Gastrocnemius medialis (tissue), 4 donors: ENCODE measurements at regions not wholly inside any gene's neighbourhood (a gene's known extent, or its start where the extent isn't known, plus 50 kb on each side); places are given as distances from the start of the nearest gene placed in this dataset.

Source experiments
- ATAC-seq, 2 donors: fragments of 150-250 bp; one replicate each; pipeline ENCODE4 v1.9.1; 2016
- DNase-seq, 2 donors: peaks; one replicate each; pipeline ENCODE4 v3.0.0-alpha.2; 2019
- H3K27ac ChIP-seq, 4 donors: fragments of 200-600 bp; sonication (generic); 1 replicate in 1 of 4; 2 replicates in 3 of 4; pipeline ENCODE4 v1.5.1; 2016 to 2018; ENCODE audit warnings: mild to moderate bottlenecking in 2 of 4, moderate library complexity in 1 of 4
- H3K27me3 ChIP-seq, 3 donors: fragments of 200-600 bp; sonication (generic) in 2 of 3; 1 replicate in 1 of 3; 2 replicates in 2 of 3; pipeline versions ENCODE4 v1.5.1 to v1.6.0; 2016 to 2019; ENCODE audit warnings: mild to moderate bottlenecking in 1 of 3, moderate library complexity in 1 of 3
- H3K36me3 ChIP-seq, 2 donors: fragments of 200-600 bp; sonication (generic) in 1 of 2; one replicate each; pipeline ENCODE4 v1.5.1; 2017 to 2018
- H3K4me1 ChIP-seq, 2 donors: fragments of 200-600 bp; sonication (generic) in 1 of 2; one replicate each; pipeline ENCODE4 v1.5.1; 2016 to 2017; ENCODE audit warnings: mild to moderate bottlenecking in 2 of 2
- H3K4me3 ChIP-seq, 4 donors: fragments of 200-600 bp; sonication (generic) in 3 of 4; 1 replicate in 1 of 4; 2 replicates in 3 of 4; pipeline ENCODE4 v1.5.1; 2016 to 2019; ENCODE audit warnings: mild to moderate bottlenecking in 2 of 4
- H3K9me3 ChIP-seq, 3 donors: fragments of 200-600 bp; sonication (generic) in 2 of 3; 1 replicate in 1 of 3; 2 replicates in 2 of 3; pipeline ENCODE4 v1.5.1; 2016 to 2019
- POLR2A ChIP-seq, 2 donors: fragments of 450-650 bp; IDR thresholded peaks; one replicate each; pipeline ENCODE4 v1.6.1; 2017; ENCODE audit warnings: antibody characterized with exemption in 2 of 2, mild to moderate bottlenecking in 2 of 2, moderate library complexity in 2 of 2
- in situ Hi-C, 4 donors: fragments of 200-750 bp; cut with MboI; loops; one replicate each; pipeline versions ENCODE4 v1.15.0 to v1.8.0; 2017; ENCODE audit warnings: low sequenced_read_pairs in 4 of 4
- intact Hi-C: fragments of 100-400 bp; cut with DNase I; formaldehyde crosslinking; loops from one replicate; pipeline ENCODE4 v1.15.1; 2023; ENCODE audit warnings: low total_unique reads
- TF ChIP-seq, protein P1 (sequence below), 5 experiments: fragments of 450-650 bp in 3 of 5; fragments of 200-600 bp in 2 of 5; sonication (generic) in 2 of 5; IDR thresholded peaks in 4 of 5; conservative IDR thresholded peaks in 1 of 5; 1 replicate in 4 of 5; 2 replicates in 1 of 5; pipeline ENCODE4 v1.5.1; 2016 to 2019; ENCODE audit warnings: antibody characterized with exemption in 5 of 5, mild to moderate bottlenecking in 3 of 5, moderate library complexity in 3 of 5

DNA sequence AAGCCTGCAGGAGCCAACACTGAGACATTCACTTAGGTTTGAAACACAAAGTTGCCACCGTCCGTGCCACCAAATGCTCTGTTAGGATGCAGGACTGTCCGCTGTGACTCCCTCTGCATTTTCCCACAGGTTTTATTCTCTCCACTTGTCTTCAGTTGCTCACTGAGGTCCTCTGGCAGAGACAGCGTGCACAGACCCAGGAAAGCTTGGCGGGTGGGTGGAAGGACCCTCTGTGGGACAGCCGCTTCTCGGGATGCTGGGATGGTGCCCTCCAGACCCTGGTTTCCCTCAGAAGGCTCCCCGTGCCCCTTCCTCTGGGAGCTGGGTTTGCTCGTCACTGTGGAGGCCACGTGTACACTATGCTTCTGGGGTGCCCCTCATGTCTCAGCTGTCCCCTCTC, 733.6 kb downstream of the GALR1 start:
- Histone ChIP-seq H3K4me3 (no peak overlapping the region), H3K36me3 (no peaks in the 10 kb centered on the region), H3K27ac (no peak overlapping the region), H3K4me1 (no peaks in the 10 kb centered on the region), H3K27me3 (no peaks in the 10 kb centered on the region), H3K9me3 (no peaks in the 10 kb centered on the region)
- no peak for ATAC-seq
- DNase-seq: no peak
- TF ChIP-seq, protein P1, sequence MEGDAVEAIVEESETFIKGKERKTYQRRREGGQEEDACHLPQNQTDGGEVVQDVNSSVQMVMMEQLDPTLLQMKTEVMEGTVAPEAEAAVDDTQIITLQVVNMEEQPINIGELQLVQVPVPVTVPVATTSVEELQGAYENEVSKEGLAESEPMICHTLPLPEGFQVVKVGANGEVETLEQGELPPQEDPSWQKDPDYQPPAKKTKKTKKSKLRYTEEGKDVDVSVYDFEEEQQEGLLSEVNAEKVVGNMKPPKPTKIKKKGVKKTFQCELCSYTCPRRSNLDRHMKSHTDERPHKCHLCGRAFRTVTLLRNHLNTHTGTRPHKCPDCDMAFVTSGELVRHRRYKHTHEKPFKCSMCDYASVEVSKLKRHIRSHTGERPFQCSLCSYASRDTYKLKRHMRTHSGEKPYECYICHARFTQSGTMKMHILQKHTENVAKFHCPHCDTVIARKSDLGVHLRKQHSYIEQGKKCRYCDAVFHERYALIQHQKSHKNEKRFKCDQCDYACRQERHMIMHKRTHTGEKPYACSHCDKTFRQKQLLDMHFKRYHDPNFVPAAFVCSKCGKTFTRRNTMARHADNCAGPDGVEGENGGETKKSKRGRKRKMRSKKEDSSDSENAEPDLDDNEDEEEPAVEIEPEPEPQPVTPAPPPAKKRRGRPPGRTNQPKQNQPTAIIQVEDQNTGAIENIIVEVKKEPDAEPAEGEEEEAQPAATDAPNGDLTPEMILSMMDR (IDR thresholded peaks at IDR 0.05 in 4 of 5, conservative IDR thresholded peaks at IDR 0.05 in 1 of 5): no peak
- TF ChIP-seq POLR2A (IDR thresholded peaks at IDR 0.05): no peak
- intact Hi-C loops: no loop called here
- in situ Hi-C loops: loop anchor here in 1 of 4 donors (25.0 kb wide), 1 partner anchor 104 kb away; no protein-coding TSS in a partner anchor

DNA sequence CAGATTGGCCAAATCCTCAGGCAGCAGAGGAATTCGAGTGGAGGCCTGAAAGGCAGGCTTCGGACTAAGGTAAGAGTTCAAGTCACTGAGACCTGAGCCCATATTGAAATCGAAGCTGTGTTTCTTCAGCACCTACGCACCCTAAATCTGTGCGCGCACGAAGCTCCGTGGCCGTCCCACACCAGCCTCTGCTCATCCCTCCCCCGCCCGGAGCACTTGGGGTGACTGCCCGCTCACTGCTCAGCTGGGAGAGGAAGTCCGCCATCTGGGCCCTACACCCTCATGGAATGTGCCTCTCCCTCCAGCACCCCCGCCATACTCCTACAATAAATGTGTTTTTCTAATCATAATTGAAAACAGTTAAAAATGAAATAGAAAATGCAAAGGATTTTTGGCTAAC, 734.5 kb downstream of the GALR1 start:
- TF ChIP-seq, protein P1 (IDR thresholded peaks at IDR 0.05 in 4 of 5, conservative IDR thresholded peaks at IDR 0.05 in 1 of 5): no peak
- TF ChIP-seq POLR2A (IDR thresholded peaks at IDR 0.05): no peak
- H3K9me3 ChIP-seq: no peaks in the 10 kb centered on the region
- no peaks in the 10 kb centered on the region for H3K27me3 ChIP-seq
- H3K27ac ChIP-seq: no peak overlapping the region
- ATAC-seq (no peak), DNase-seq (no peak)
- H3K36me3 ChIP-seq: no peaks in the 10 kb centered on the region
- H3K4me3 ChIP-seq: no peak overlapping the region
- intact Hi-C loops: no loop called here
- H3K4me1 ChIP-seq: no peaks in the 10 kb centered on the region
- in situ Hi-C loops: loop anchor here in 1 of 4 donors (25.0 kb wide), 1 partner anchor 103 kb away; no protein-coding TSS in a partner anchor

DNA sequence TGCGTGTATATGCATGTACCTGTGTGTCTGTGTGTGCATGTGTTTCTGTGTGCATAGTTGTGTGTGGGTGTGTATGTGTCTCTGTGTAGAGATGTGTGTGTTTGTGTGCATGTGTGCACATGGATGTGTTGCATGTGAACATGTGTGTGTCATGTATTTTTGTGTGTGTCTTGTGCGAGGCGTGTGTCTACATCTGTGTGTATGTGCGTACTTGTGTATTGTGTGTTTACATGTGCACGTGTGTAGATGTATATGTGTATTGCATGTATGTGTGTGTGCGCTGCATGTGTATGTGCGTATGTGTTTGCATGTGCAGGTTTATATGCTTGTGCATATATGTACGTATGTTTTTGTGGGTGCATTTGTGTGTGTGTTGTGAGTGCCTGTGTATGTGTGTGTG, 735.2 kb downstream of the GALR1 start:
- TF ChIP-seq POLR2A (IDR thresholded peaks at IDR 0.05): no peak
- TF ChIP-seq, protein P1 (IDR thresholded peaks at IDR 0.05 in 4 of 5, conservative IDR thresholded peaks at IDR 0.05 in 1 of 5): no peak
- H3K4me1 ChIP-seq: no peaks in the 10 kb centered on the region
- in situ Hi-C loops: loop anchor here in 1 of 4 donors (25.0 kb wide), 1 partner anchor 102 kb away; no protein-coding TSS in a partner anchor
- H3K9me3 ChIP-seq: no peaks in the 10 kb centered on the region
- no peak overlapping the region for H3K4me3 ChIP-seq
- no peaks in the 10 kb centered on the region for H3K36me3 ChIP-seq
- no peaks in the 10 kb centered on the region for H3K27me3 ChIP-seq
- no peak overlapping the region for H3K27ac ChIP-seq
- intact Hi-C loops: no loop called here
- DNase-seq (no peak), ATAC-seq (no peak)

DNA sequence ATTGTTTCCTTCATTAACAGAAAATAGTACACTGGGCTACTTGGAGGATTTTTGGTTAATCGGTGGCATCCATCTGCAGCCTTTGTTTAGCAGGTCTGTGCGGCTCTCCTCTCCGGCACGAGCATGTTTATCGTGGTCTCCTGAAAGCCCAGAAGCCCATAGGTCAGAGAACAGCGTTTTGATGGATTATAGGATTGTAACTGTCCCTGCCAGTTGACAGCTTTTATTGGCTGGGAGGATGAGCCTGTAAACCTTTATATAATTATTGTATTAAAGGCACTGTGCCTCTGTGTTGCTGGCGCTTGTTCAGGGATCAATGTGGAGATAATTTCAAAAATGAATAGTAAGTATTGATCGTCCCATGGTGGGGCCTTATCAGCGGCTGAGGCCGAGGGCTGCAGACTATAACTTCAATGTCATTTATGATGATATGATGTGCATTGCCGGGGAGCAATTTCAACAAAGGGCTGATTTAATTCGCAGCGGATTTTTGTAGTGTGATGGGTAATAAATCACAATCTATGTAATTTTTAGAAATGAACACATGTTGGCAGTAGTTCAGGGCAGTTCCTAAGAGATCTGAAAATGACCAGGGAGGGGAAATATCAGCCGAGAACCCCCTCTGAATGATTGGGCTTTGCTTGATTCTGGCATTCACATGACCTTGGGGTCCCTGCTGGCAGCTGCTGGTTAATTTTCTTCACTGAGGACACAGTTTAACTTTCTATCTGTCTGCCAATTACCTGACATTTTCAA, 736.1 kb downstream of the GALR1 start:
- intact Hi-C loops: no loop called here
- no peaks in the 10 kb centered on the region for H3K9me3 ChIP-seq
- H3K4me3 ChIP-seq: no peak overlapping the region
- TF ChIP-seq, protein P1 (IDR thresholded peaks at IDR 0.05 in 4 of 5, conservative IDR thresholded peaks at IDR 0.05 in 1 of 5): no peak
- TF ChIP-seq POLR2A (IDR thresholded peaks at IDR 0.05): no peak
- in situ Hi-C loops: loop anchor here in 1 of 4 donors (25.0 kb wide), 1 partner anchor 102 kb away; no protein-coding TSS in a partner anchor
- ATAC-seq (no peak), DNase-seq (no peak)
- no peaks in the 10 kb centered on the region for H3K27me3 ChIP-seq
- no peaks in the 10 kb centered on the region for H3K36me3 ChIP-seq
- H3K27ac ChIP-seq: no peak overlapping the region
- no peaks in the 10 kb centered on the region for H3K4me1 ChIP-seq
